Amygdala (tissue), 56 donors: ENCODE measurements at regions not wholly inside any gene's neighbourhood (a gene's known extent, or its start where the extent isn't known, plus 50 kb on each side); places are given as distances from the start of the nearest gene placed in this dataset.

Experiments used
- DNase-seq, 56 donors: peaks; one replicate each; lab custom pipeline; 2025; lab: John Stamatoyannopoulos, UW

DNA sequence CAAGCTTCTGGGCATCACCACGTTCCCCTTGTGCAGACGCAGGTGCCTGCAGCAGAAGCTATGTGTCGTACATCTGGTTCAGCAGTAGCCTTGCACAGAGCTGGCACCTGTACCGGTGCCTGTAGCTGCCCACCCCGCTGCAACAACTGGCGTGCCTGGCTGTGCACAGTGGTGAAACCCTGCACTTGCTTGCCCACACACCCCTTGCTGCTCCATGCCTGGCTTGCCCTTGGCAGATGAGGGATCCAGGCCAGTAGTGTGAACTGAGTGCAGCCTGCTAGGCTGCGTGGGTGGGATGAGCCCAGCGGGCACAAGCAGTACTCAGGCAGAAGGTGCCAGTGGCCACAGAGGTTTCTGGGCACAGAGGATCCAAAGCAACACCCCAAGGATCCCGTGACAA is 528.4 kb downstream of the PPARGC1A start:
- no peak for DNase-seq

DNA sequence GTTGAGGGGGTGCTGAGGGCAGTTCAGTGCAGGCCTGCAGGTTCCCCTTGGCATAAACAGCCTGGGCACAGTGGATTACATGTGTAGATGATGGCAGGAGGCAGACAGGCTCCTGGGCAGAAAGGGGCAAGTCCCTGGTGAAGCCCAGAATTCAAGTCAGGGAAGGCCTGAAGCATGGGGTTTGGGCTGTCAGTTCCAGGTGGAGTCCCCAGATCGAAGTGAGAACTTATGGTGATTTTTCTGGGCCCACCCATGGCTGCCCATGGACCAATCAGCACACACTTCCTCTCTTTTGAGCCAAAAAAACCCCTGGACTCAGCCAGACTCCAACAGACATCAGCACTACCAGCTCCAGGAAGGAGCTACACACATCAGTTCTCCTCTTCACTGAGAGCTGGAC is 529.1 kb downstream of the PPARGC1A start:
- DNase-seq: no peak

DNA sequence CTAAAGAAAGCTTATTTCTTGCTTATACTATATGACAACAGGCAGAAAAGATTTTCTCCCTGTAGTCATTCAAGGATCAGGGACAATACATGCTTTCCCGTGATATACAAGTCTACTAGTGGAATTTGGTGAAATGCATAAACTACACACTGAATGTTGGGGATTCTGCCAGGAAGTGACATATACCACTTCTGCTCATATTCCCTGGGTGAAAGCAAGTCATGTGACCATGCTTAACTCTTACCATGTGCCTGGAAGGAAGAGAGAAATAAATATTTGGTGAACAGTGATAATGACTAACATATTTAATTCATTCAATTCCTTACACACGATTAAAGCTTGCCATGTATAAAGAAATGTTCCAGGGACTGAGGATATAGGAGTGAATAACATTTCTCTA is 534.6 kb downstream of the PPARGC1A start:
- no peak for DNase-seq

DNA sequence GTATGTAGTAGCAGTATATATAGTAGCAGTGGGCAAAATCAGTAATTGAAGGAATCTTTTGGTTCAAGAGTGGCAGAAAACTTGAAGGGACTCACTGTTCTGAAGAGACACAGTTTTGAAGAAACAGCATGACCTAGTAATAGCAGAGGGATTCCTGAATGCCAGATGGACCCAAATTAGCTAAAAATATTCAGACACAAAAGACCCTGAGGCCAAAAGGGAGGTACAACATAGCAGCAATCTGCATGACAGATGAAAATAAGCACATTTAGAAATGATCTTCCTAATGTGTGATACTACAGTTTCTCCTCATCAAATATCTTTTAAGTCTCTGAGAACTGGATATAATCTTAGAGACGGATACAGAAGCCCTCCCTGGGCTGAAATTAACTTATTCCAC is 536.6 kb downstream of the PPARGC1A start:
- no peak for DNase-seq

DNA sequence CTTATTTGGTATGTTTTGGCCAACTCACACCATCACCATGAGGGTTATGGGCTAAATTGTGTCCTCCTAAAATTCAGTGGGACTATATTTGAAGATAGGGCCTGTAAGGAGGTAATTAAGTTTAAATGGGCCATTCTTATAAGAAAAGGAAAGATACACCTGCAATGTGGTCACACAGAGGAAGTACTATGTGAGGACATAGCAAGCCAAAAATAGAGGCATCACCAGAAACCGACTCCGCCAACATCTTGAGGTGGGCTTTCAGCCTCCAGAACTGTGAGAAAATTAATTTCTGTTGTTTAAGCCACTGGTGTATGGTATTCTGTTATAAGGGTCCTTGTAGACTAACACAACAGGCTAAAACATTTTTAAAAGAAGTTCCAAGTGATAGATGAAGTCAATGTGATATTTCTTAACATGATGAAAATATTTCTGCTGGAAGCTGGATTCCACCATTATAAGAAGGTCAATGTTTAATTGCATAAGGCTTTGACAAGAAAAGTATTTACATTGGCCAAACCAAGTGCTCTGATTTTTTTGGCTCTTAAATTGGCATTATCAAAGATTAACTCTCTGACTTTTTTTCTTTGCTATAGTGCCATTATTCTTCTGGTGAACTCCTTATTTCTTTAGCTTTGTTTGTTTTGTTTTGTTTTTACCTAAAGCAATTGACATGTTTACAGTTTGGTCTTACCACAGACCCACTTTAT is 540.9 kb downstream of the PPARGC1A start:
- no peak for DNase-seq

DNA sequence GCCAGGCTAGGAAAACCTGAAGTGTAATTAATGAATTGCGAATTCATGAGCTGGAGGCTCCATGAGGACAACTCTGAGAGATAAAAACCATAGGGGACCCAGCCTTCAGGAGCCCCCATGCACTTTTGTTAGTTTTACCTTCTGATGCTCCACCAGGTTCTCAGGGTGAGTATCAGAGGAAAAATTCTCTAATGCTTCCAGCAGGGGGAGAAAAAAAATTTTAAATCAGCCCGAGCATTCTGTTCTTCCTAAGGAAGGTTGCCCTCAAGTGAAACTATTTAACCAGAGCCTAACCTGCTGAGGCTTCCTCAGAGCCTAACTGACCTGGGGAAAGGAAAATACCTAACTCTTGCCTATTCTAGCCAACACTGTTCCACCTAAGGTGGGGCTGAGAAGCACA is 552.6 kb downstream of the PPARGC1A start:
- DNase-seq: no peak

DNA sequence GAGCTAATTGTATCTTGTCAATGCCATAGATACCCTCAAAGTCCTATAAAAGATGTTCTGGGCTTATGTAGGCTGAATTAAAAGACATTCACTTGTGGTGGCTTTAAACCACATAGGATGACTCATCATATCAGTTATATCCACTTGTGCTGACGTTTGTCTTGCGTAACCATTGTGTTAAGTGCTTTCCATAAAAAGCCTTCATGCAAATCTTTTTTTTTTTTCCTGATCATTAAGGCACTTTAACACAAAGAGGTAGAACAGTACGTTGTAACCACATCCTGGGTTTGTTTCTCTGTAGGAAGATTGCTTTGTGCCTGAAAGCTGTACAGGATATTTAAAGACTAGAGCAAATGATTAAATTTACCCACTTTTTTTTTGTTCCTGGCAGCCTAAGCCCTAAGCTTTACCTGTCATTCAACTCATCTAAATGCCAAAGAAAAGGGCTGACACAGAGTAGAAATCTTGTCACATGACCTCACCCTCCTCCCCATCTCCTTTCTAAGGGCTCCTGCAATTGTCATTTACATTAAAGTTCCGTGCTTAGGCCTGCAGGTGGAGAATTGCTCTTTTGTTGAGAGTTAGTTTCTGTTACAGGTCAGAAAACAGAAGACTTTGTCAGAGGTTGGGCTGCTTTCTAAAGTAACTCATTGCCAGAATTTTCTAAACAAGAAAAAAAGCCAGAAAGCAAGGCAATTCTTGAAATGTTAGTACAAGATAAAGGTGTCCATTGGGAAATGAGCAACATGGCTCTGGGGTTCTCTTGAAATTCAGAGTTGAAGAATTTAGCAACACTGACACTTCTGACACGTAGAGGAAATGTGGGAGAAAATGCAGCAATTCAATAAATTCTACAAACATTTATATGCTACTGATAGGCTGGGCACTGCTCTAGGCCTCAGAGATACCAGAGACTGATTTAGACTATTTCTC is 555.6 kb downstream of the PPARGC1A start:
- no peak for DNase-seq

DNA sequence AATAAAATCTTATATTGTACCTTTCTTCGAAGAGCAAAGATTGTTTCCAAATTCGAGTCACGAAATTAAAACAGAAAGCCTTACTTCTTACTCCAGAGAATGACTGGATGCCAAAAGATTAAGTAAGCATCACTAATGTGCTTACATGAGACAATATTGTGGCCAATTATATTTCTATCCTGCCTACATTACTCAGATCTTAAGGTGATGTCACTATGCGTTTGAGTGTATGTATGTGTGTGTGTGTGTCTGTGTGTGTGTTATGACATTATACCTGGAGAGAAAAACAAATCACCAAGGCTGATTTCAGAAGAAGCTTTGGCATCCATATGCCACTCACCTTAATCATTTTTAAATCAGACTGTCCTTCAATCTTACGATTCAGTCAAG is 556.3 kb downstream of the PPARGC1A start:
- DNase-seq: no peak

DNA sequence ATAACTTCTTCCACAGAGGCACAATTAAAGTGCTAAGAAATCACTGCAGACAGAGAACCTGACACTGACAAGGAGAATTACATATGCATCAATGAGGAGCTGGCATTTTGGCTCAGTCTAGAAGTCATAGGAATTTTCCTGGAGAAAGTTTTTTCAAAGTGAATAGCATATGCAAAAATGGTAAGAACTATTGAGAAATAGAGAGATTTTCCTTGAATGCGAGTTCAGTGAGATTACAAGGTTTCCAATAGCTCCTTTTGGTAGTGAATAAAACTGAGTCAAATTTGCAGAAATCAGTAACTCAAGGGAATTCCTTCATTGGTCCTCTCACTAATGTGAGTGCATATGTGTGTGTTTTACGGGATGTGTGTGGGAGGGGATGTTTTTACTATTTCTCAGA is 557.5 kb downstream of the PPARGC1A start:
- DNase-seq: no peak

DNA sequence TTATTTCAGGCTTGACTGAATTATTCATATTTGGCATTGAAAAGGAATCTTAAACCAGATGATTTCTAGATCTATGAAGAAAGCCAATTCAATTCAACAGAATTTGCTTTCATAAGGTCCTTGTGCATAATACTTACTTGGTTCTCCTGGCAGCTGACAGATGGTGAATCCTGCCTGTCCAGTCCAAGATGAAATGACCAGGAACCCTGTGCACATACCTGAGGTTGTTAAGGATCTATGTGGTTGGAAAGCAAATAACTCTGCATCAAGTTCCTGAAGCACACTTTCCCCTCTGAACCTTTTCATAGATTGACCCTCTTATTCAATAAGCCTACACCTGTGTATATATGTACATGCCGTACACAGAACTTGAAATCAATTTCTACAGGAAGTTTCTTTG is 562.7 kb downstream of the PPARGC1A start:
- DNase-seq: no peak

DNA sequence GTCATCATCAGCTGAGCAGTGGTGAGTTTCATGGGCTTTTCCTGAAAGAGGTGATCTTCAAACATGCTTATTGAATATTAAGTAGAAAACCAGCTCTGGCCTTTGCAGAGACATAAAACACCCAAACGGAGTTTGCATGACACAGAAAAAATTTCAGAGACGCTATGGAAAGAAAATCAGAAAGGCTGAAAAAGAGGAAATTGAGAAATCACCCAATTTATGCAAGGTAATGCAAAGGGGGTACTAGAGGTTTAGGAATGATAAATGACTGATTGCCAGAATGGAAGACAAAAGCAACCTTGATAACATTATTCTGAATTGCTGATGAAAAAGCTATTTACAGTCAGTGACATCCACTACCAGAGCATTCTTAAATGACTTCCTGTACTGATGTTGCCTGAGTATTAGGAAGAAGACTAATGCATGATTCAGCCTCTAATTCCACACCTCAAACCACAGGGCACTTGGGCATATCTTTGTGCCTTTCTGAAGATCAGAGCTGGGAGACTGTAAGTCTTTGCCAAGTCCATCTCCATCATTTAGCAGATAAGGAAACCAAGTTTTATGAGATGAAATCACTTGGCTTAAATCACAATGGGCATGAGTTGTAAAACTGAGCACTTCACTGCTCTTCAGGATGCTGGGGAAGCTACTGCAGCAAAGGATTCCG is 565.7 kb downstream of the PPARGC1A start:
- no peak for DNase-seq

DNA sequence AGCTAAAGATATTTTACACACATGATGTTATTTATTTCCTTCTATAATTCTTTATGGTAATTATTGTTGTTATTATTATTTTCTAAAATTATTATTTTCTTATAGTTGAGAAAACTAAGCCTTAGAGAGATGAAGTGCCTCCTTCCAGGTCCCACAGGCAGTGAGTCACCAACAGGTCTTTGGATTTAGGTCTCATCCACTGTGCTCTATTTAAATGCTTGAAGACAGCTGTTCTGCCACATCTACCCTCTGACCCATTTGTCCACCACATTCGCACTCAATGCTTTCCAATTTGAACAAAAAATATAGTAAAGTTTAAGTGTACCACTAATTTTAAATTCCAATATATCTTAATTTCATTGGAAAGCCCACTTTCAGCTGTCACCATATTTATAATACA is 566.4 kb downstream of the PPARGC1A start:
- DNase-seq: no peak

DNA sequence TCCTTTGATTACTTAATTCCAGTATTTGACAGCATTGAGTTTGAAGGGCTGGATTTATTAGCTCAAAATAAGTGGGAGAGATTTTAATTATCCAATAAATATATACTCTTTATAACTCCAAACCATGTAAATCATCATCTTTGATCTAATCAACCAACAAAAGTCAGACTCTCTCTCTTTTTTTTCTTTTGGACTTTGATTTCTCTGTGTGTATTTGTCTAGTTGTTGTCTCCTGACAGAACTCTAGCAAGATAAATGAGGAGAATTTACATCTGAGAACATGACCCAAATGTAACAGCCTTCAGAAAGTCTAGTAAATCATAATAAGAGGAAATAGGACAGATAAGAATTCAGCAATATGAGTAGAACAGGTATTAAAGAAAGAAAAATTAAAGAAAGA is 567.1 kb downstream of the PPARGC1A start:
- no peak for DNase-seq

DNA sequence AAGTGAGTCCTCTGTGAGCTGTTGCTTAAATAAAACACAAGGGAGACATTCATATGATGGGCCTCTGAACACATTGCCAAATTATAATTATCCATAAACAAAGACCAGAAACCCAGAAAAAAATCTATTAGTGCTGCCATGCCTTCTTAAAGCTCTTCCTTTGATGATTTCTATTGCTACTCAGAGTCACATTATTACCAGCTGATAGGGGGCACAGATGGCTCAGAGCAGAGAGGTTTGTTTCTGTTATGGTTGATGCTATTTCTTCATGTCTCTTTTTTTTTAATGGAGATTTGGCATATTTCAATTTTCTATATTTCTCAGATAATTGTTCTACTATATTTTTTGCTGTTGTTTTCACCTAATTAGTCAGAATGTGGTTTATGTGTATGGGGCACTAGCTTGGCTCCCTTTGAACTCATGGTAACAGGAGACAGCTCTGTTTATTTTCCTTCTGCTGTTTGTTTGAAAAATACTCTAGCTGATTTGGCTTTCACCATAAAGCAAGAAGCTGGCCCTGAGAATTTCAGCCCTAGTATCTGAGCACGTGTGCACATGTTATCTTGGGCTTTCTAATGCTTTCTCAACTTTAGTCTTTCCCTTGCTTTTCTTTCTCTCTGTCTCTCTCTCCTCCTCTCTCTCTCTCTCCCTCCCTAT is 568.8 kb downstream of the PPARGC1A start:
- no peak for DNase-seq

DNA sequence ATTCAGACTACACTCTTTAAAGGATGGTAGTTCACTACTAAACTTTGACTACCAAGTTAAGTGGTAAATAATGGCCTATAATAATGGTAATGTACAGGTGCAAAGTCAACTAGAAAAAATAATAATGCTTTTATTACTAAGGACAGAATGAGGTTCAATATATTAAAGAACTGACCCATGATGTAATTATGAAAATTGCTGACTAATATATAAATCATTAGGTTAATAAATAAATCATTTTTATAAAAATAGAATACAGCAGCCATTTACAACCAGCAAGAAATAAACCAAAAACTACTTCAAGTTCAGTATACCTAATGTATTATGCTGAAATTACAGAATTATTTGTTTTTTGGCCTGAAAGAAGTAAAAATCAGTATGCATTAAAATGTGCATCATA is 577.2 kb downstream of the PPARGC1A start:
- DNase-seq: no peak

DNA sequence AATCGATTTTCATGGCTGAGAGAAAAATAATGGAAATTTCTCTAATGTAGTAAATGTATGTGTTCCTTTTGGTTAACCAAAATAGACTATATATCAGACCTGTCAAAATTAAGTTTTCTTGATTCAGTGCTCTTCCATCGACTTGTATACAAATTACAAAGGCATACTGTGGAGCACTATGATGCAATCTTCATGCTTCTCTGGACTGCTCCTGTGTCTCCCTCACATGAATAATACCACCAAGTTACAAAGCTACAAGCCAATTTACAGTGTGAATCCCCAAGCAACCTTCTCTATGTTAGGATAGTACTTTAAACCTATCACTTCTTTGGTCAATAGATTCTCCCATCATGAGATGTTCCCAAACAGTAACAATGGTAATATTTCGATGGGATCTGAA is 577.9 kb downstream of the PPARGC1A start:
- no peak for DNase-seq

DNA sequence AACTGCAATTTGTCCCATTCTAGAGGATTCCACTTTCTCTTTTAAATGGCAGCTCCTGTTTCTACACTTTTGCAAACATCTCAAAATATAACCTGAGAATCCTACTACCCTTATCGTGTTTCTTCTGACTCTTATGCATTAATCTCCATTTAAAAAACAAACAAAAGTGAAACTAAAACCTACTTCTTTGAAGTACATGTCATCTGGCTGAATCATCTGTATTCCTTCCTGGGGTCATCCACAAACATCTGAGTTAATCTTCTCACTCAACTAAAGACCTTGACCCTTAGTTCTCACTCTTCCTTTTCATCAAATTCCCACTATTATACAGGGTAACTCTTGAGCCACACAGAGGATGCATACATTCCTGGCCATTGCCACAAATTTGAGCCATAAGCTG is 584.8 kb downstream of the PPARGC1A start:
- DNase-seq: no peak

DNA sequence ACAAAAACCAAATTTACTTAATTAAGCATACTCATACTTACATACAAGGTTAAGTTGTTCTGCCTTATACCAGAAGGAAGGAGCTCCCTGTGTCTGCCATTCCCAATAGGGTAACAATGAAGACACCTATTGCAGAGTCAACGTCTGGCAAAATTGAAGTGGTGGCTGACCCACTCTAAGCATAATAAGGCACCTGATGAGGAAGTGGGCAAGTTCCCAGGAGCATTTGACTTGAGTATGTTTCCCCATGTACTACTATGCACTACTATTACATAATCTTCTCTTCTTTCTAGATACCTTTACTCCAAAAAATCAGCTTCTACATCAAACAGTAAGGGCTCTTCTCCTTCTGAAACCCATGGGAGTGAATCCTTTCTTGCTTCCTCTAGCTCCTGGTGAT is 591.5 kb downstream of the PPARGC1A start:
- no peak for DNase-seq

DNA sequence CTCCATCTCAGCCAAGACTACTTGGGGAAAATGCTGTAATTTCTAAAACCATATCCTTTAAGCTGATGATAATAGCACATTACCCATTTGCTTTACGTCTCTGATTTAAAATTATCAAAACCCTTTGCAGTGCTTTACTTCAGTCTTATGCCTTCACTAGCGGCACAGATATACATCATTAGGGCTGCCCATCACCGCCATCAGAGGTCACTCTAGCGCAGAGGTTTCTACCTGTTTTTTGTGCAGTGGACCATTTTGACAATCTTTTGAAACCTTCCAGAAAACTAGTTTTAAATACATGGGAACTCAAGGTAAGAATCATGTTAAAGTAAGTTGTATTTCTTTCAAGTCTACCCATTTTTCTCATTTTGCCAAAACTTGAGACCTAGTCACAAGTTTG is 592.5 kb downstream of the PPARGC1A start:
- no peak for DNase-seq

DNA sequence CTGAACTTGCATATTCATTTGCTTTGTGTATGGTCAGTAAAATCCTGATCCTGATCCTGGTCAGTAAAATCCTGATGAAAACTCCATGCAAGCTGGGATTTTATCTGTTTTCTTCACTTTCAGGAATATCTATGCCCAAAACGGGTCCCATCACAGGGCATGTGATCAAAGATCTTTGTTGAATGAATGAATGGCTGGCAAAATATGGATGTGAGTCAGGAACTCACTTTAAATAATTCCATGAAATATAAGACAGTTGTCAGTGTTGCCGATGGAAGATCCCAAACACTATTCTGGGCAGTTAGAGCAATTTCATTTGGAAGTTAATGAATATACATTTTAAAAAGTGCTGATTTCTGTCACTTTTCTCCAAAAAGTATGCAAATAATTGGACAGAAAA is 598.4 kb downstream of the GBA3 start:
- DNase-seq: no peak

DNA sequence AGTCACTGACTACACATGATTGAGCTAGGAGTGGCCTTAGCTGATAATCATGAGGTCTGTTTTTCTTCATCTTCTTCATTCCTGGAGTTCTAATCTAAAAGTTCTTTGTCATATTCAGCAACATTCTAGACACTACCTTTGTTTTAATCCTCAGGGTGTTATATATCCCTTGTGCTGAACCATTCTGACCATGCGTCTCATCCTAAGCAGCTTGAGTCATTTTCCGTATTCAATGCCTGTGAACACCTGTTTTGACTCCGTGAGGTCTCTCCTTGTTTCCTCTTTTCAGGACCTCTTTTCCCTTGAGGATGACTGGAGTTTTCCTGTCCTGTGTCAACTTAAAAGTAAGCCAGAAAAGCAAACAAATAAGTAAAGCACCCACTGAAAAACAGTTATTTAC is 597.9 kb downstream of the GBA3 start:
- no peak for DNase-seq
